HS-5 (cell line): ENCODE measurements at regions not wholly inside any gene's neighbourhood (a gene's known extent, or its start where the extent isn't known, plus 50 kb on each side); places are given as distances from the start of the nearest gene placed in this dataset.

ENCODE experiments used
- DNase-seq: peaks from one replicate; pipeline ENCODE4 v3.0.0-alpha.2; 2012; ENCODE audit warnings: low read depth

DNA sequence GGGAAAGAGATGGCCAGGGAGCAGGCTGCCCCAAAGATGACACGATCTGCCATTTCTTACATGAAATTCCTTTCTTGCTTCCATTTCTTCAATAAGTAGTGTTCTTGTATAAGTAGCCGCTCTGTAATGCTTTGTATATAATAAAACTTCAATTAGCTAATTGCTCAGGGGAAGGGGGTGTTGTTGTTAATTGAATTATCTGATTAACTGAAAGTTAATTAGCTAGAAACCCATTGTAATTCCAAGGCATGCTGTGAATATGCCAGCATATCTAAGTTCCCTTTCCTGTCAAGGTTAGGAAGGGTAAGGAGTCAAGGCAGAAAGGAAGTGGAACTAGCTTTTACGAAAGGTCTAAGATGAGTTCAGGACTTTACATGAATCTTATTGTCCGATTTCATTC is 765.9 kb downstream of the TYW1 start:
- DNase-seq = no peak

DNA sequence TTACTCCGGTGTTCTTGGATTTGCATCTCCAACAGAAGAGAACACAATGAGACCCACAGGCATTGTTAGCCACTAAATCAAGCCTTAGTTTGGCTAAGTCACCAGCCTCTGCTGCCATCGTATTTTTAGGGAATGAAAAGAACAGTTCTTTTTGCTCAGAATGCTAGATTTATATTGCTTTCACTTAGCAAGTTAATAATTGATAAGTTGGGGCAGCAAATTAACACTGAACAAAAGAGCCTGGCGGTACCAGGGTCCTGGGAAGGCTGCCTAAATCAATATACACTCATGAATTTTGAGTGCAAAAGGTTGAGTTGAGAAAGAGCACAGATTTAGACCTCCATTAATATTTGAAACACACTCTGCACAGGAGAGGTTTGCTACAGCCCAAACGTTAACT is 767.7 kb downstream of the TYW1 start:
- no peak for DNase-seq

DNA sequence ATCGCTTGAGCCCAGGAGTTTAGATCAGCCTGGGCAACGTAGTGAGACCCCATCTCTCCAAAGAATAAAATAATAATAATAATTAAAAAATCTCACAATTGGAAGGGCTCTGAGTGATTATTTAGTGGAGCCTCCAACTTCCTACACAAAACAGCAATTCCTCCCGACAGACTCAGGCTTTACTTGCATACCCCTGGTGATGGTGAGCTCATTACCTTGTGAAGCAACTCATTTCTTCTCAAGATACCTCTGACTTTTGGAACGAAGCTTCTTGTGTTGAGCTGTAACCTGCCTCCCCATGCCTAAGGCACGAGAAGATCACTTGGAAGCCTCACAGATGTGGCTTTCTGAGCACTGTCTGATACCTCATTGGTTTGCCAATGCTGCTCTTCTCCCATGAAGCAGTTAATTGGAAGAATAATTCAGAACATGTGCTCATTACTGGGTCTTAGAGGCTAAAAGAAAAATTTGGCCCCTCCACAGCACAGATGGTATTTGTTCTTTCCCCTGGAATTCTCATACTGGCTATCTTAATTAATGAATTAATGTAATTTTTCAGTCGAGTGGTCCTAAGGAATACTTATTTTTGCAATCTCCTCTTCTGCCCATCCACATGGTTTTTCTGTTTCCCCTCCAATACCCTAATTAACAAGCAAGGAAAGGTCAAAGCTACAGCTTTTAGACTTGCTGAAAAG is 769.0 kb downstream of the TYW1 start:
- no peak for DNase-seq

DNA sequence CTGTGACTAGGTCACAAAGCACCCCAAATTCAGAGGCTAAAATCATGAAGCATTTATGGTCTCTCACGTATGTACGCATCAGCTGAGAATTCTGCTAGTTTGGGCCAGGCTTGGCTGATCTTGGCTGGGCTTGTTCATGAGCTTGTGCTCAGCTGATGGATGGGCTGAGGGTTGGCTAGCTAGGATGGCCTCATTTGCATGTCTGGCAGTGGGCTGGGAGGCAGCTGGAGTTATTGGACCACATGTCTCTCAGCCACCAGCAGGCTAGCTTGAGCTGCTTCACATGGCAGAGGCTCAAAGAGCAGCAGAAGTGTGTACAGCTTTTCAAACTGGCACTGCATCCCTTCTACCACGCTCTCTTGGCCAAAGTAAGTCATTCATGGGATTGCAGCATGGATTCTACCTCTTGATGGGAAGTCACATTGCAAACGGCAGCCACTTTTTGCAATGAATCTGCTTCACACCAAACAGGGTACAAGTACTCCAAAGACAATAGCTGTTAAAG is 770.3 kb downstream of the TYW1 start:
- DNase-seq = no peak

DNA sequence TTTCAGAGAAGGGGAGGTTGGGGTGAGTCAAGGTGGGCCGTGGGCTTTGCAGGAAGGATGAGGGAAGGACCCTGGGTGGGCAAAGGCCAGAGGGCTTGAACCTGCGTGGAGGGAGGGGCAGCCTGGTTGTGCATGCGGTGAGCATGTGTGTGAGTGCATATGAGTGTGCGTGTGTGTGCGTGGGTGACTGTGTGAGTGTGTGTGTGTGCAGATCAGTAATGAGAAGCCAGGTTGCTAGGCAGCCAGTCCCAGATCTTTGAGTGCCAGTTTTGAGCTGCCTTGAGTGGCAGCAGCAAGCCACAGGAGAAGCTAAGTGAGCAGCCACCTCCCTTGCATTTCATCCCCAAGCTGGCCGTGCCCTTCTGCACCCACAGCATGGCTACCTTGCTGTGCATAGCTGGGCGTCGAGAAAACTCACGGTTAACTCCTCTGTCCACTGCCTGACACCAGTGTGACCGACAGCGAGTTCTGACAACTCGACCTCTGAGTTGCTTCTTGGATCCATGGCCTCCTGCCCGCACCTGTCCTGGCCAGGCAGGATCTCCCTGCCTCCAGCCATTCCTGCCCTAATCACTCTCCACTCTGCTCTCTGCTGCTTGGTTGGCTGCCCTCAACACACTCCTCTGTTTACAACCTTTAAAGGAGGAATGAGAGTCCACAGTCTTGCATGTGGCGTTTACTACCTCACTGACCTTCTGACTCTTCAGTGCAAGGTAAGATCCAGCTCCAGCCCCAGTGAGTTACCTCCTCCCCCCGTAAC is 775.4 kb downstream of the TYW1 start:
- DNase-seq = no peak

DNA sequence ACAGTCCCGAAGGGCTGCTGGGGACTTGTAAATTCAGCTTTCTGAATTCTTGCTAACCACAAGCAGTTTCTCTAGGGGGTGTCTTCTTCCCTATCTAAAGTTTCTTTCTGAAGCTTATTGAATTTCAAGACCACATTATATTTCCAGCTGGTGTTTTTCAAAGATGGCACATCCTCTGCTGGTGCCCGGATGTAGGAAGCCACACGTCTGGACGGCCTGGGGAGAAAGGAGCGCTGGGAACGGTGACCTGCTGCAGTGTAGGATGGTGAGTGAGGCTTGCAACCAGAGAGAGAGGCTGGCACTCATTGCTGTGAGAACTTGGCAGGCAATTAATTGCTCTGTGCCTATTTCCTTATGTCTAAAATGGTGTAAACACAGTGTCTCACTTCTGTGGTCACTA is 776.4 kb downstream of the TYW1 start:
- no peak for DNase-seq

DNA sequence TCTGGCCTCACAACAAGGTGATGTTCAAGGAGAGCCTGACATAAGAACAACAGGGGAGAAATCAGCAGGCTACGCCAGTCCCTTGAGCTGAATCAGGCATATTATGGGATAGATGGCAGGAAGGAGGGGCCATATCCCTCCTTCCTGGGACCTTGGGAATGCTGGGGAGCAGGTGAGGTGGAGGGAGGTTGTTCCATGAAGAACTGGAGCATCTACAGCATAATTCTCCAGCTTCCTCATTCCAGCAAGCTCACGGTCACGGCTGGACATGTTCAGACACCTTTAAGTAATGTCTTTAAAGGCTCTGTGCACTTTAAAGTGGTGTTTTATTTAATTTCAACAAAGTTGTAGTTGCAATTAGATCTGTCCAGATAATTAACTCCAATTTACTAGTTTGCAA is 780.5 kb downstream of the TYW1 start:
- no peak for DNase-seq

DNA sequence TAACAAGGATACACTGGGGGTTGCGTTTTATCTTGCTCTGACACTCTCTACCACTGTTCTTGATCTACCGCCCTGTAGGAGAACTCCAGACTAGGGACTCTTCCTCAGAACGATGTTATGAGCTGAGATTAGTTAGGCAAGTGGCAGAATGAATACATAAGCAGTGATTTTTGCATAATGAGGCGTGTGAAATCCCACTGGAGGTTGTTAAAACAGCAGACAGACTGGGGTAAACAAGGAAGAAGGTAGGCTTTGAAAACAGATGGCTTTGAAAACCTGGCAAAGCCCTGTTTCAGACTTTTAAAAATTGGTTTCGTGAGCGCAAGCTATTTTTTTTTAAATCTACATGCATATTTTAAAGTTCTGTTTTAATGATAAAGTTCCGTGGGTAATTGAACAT is 785.2 kb downstream of the TYW1 start:
- DNase-seq = no peak

DNA sequence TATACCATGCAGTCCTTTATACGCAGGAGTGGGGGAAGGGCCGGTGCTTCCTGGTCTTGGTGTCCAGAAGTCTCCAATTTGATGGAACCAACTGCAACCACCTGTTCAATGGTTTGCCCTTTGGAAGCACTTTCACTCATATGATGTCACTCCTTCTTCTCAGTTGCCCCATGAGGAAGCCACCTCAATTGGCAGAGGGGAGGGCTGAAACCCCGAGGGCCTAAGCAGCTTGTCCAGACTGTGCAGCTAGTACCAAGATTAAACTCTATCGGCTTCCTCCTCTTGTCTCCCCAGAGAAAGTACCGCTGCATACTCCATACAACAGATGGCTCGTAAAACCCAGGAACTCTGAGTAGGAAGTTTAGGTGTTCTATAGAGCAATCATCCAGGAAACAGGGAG is 789.4 kb downstream of the TYW1 start:
- DNase-seq = no peak

DNA sequence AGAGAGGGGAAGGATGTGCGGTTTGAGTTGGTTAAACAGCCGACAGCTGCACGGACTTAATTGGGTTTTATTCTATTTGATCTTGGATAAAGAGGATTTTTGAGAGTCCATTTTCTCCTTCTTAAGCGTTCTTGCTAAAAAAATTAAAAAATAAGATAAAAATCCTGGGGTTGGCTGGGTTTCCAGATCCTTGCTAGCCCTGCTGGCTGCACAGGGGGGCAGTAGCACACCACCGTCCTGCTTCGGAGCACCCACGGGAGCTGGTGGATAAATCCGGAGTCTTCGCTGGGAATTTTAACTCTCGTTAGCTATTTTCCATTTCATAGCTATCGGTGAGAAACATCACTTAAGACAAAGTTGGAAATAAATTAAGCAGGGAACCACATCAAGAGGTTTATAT is 792.0 kb downstream of the TYW1 start:
- no peak for DNase-seq

DNA sequence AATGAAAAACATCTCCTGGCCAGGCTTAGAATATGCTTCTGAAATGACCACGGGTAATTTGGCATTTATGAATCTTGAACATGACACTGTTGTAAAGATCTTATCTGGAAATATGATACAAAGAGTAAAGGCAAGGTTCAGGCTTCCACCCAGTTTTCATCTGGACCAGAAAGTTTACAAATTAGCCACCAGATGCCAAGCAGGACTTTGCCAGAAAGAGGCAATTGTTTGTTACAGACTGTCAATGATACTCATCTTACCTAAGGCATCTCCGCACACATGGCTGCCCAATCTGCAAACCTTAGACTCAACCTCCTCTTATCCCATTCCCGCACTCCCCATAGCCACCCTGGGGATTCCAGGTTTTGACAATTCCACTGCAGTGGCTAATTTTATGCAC is 795.3 kb downstream of the TYW1 start:
- no peak for DNase-seq

DNA sequence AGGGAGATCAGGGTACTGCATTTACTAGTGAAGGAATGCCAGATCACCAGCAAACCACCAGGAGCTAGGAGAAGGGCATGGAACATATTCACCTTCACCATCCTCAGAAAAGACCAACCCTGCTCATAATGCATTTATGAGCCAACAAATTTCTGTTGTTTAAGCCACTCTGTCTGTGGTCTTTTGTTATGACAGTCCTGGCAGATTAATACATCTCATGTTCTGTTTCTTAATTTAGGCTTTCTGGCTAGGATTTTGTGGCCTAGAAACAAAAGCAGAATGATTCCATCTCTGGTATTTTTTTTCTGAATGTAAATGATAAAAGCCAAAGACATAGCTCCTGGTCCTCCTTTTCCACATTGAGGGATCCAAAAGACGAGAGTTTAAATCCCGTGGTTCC is 797.9 kb downstream of the TYW1 start:
- no peak for DNase-seq

DNA sequence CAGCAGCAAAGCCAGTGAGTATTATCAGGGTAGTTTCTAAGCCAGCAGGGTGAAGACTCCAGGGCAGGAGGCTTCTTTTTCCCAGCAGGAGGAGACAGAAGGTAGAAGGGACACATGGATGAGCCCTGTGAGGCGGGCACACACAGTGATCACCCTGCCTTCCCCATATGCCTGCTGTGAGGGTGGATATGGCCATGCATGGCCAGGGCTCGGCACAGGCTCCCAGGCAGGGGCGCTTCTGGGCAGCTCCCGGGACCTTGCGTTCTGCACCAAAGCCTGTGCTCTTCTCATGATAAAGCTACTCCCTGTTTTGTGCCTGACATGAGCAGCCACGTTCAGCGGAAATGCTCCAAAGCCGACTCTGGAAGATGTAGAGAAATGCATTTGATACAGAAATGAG is 807.2 kb downstream of the TYW1 start:
- DNase-seq = no peak

DNA sequence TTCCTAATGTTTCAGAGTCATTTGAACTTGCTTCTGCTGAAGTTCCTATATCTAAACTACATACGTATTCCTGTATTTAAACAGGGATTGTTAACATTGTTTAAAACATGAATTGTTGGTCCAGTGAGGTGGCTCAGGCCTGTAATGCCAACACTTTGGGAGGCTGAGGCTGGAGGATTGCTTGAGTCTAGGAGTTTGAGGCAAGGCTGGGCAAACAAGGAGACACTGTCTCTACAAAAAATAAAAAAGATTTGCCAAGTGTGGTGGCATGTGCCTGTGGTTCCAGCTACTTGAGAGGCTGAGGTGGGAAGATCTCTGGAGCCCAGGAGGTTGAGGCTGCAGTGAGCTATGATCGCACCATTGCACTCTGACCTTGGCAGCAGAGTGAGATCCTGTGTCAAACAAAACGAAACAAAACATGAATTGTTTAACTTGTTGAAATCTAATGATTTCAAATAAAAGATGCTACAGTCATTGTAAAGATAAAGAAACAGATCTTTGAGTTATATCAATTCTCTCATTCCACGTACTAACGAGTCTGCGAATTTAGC is 809.4 kb downstream of the TYW1 start:
- no peak for DNase-seq

DNA sequence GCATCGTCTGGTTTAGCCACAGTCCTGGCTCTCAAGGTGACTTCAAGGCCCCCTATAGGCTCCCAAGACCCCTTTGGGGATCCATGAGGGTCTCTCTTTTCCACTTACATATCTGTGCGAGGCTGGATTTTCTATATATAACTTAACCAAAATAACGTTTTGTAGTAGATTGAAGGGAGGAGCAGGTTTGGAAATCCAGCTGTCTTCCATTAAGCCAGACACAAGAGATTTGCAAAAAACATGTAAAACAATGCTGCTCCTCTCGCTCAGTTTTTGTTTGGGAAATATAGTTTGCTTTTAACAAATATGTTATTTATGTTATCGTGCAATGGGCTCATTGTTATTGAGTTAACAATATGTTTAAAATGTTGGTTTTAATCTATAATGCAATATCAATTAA is 811.2 kb downstream of the TYW1 start:
- DNase-seq = no peak

DNA sequence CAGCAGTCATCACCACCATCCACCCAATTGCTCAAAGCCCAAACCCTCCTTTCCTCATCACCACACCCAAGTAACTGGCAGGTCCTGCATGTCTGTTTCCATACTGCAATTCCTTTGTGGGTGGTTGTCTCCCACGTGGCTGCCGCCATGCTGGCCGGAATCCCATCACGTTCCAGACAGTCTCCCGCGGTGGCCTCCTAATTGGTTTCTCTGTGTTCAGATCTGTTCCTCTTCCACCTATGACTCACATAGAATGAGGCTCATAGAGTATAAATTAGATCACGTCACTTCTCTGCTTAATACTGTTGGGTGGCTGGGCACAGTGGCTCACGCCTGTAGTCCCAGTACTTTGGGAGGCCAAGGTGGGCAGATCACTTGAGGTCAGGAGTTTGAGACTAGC is 813.0 kb downstream of the TYW1 start:
- no peak for DNase-seq

DNA sequence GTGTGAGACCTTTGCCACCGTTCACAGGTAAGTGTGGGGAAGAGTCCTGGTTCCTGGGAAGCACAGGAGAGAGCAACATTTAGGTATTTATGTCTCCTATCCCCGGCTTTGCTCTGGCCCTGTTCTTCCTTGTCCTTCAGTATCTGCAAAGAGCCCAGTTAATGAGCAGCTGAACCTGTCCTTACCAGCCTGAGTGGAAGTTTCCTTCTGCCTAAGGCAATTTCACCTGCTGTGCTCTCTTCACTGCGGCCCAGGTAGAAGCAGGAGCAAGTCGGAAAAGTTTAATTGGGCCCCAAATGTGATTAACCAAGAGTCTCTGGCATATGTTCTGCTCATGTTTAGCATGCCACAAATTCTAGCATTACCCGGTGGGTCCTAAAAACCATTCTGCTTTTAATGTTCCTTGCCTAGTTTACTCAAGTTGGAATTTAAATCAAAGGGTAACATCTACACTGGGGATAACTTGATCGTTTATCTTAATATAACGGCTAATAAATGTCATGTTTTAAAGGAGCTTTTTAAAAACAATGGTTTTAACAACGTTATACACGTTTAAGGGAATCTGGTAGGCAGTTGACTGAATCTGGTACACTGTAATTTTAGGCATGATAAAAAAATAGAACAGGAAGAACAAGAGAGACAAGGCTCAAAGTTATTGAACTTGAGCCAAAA is 817.1 kb downstream of the TYW1 start:
- no peak for DNase-seq

DNA sequence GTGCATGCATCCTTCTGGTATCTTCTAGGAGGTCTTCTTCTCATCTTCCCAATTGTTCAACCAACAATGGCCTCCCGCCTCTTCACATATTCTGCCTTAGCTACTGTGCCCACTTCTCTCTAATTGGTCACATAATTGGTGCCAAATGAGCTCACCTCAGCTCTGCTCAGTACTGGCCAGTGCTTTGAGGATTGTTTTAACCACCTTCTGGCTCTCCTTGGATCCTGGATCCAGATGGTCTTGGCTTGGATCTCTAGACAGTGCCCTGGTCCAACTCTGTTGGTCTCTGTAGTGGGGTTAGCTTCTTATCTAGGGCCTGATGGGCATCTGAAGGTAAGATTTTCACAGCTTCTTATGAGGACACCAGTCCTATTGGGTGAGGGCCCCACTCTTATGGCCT is 820.8 kb downstream of the TYW1 start:
- DNase-seq = no peak

DNA sequence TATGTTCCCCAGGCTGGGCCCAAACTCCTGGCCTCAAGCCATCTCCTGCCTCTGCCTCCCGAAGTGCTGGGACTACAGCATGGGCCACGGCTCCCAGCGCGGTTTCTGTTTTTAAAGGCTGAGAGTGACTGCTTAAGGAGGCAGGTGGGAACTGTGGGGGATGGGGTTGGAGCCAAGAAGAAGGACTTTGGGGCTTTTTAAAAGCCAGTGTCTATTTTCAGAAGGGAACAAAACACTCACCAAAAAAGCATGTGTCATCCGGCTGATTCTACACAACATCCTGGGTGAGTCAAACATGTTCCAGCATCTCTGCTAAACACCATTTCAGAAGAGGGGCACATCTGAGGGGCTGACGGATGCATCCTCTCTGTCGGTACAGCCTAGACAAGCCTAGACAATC is 824.5 kb downstream of the TYW1 start:
- no peak for DNase-seq

DNA sequence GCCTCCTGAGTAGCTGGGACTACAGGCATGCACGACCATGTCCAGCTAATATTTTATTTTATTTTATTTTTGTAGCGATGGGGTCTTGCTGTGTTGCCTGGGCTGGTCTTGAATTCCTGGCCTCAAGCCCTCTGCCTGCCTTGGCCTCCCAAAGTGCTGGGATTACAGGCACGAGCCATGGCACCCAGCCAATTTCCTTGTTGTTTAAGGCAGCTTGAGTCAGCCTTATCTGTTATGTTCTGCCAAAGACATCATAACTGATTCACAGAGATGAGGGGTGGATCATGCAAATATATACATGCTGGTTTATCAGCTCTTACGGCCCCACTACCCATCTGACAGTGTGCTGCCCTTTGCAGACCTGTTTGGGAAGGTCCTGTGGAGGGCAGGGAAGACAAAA is 826.7 kb downstream of the TYW1 start:
- no peak for DNase-seq

DNA sequence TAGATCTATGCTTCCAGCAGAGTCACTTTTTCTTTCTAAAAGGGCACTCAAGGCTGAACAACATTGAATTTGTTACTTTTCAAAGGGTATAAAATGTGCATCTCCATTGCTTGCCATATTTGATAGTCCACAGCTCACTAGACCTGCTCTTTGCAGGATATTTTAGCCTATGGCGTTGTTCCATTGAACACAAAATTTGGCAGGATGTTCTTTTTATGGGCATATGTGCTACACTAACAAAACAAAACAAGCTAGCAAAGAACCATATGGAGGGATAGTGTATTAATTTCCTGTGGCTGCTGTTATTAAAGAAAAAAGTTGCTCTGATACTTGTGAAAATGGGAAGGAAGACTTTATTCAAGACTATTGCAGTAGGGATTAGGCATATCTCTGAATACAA is 828.7 kb downstream of the TYW1 start:
- DNase-seq = no peak

DNA sequence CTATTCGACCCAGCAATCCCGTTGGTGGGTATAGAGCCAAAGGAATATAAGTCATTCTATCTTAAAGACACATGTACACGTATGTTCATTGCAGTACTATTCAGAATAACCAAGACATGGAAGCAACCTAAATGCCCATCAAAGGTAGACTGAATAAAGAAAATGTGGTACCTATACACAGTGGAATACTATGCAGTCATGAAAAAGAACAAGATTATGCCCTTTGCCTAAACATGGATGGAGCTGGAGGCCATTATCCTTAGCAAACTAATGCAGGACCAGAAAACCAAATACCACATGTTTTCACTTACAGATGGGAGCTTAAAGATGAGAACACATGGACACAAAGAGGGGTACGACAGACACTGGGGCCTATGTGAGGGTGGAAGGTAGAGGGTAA is 845.3 kb downstream of the TYW1 start:
- no peak for DNase-seq

DNA sequence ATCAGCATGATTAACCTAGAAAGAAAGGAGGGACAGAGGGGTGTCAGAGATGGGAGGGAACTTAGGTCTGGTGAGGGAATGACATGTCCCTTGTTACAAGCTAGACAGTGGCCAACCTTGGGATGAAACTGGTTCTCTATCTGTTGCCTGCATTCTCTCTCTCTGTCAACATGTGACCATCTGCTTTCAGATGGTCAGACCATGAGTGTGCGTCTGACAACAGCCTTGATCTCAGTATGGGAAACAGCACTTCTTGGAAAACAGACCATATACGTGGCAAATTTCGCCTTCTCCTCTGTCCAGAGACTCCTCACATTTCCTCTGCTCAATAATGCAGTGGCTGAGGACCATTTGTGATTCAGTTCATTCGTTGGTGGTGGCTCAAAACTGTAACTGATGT is 845.9 kb downstream of the TYW1 start:
- no peak for DNase-seq
